ENCODE measurements at regions not wholly inside any gene's neighbourhood (a gene's known extent, or its start where the extent isn't known, plus 50 kb on each side); places are given as distances from the start of the nearest gene placed in this dataset.
"Not testable (repeated sequence)": the region's sequence is repeated elsewhere in the genome, so short reads cannot be mapped to it uniquely, and the experiment has no call there.

DNA sequence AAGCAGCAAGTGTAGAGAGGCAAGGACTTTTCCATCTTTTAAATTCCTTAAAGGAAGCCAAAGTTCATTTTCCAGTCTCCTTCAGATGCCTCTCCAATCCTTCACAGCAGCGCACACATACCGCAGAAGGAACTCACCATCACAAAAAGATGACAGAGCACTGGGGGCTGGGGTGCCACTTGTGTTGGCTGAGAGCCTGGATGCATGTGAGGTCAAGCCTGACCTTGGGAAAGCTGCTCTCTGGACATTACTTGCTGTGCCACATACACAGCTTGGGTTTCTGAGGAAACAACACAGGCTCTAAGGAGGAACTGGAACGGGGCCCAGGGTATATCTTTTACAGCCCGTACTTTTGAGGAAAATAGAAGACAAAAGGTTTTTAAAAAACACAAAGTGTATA is 364.3 kb upstream of the MEX3C start:
- Histone ChIP-seq H3K27me3 (no peaks in the 10 kb centered on the region), H3K36me3 (no peaks in the 10 kb centered on the region), H3K9me3 (no peaks in the 10 kb centered on the region), H3K4me3 (no peak overlapping the region), H3K27ac (no peak overlapping the region), H3K4me1 (no peaks in the 10 kb centered on the region)
- no peak for DNase-seq
- TF ChIP-seq, protein P1, sequence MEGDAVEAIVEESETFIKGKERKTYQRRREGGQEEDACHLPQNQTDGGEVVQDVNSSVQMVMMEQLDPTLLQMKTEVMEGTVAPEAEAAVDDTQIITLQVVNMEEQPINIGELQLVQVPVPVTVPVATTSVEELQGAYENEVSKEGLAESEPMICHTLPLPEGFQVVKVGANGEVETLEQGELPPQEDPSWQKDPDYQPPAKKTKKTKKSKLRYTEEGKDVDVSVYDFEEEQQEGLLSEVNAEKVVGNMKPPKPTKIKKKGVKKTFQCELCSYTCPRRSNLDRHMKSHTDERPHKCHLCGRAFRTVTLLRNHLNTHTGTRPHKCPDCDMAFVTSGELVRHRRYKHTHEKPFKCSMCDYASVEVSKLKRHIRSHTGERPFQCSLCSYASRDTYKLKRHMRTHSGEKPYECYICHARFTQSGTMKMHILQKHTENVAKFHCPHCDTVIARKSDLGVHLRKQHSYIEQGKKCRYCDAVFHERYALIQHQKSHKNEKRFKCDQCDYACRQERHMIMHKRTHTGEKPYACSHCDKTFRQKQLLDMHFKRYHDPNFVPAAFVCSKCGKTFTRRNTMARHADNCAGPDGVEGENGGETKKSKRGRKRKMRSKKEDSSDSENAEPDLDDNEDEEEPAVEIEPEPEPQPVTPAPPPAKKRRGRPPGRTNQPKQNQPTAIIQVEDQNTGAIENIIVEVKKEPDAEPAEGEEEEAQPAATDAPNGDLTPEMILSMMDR (IDR thresholded peaks at IDR 0.05) = no peak
- TF ChIP-seq POLR2A (IDR thresholded peaks at IDR 0.05) = no peak

GRCh38 chr18:51562866-51563265 is 365.4 kb upstream of the MEX3C start:
- Histone ChIP-seq H3K27ac (no peak overlapping the region), H3K36me3 (no peaks in the 10 kb centered on the region), H3K9me3 (no peaks in the 10 kb centered on the region), H3K27me3 (no peaks in the 10 kb centered on the region), H3K4me1 (no peaks in the 10 kb centered on the region), H3K4me3 (no peak overlapping the region)
- DNase-seq = no peak
- TF ChIP-seq POLR2A (IDR thresholded peaks at IDR 0.05) = no peak
- TF ChIP-seq, protein P1 (IDR thresholded peaks at IDR 0.05) = no peak

- H3K9me3 ChIP-seq = no peaks in the 10 kb centered on the region
- TF ChIP-seq, protein P1 (IDR thresholded peaks at IDR 0.05) = no peak
- no peak for TF ChIP-seq POLR2A (IDR thresholded peaks at IDR 0.05)
- no peak overlapping the region for H3K27ac ChIP-seq
- H3K4me1 ChIP-seq = no peaks in the 10 kb centered on the region
- H3K4me3 ChIP-seq = no peak overlapping the region
- DNase-seq = no peak
- H3K36me3 ChIP-seq = no peaks in the 10 kb centered on the region
- H3K27me3 ChIP-seq = no peaks in the 10 kb centered on the region
Observed at GRCh38 chr18:51563396-51563795, 365.9 kb upstream of the MEX3C start.

GRCh38 chr18:51568151-51568550 is 370.7 kb upstream of the MEX3C start:
- TF ChIP-seq, protein P1 (IDR thresholded peaks at IDR 0.05) = no peak
- TF ChIP-seq POLR2A (IDR thresholded peaks at IDR 0.05) = no peak
- Histone ChIP-seq H3K36me3 (no peaks in the 10 kb centered on the region), H3K27ac (no peak overlapping the region)

GRCh38 chr18:51569153-51569552 is 371.7 kb upstream of the MEX3C start:
- no peaks in the 10 kb centered on the region for H3K36me3 ChIP-seq
- DNase-seq = no peak
- no peak overlapping the region for H3K27ac ChIP-seq
- TF ChIP-seq POLR2A (IDR thresholded peaks at IDR 0.05) = no peak
- TF ChIP-seq, protein P1 (IDR thresholded peaks at IDR 0.05) = no peak
- no peaks in the 10 kb centered on the region for H3K4me1 ChIP-seq
- no peaks in the 10 kb centered on the region for H3K9me3 ChIP-seq
- H3K4me3 ChIP-seq = no peak overlapping the region
- H3K27me3 ChIP-seq = no peaks in the 10 kb centered on the region

More at GRCh38 chr18:51568151-51568550, 370.7 kb upstream of the MEX3C start:
- no peak overlapping the region for H3K4me3 ChIP-seq
- no peaks in the 10 kb centered on the region for H3K9me3 ChIP-seq
- H3K27me3 ChIP-seq = no peaks in the 10 kb centered on the region
- no peak for DNase-seq
- H3K4me1 ChIP-seq = no peaks in the 10 kb centered on the region

DNA sequence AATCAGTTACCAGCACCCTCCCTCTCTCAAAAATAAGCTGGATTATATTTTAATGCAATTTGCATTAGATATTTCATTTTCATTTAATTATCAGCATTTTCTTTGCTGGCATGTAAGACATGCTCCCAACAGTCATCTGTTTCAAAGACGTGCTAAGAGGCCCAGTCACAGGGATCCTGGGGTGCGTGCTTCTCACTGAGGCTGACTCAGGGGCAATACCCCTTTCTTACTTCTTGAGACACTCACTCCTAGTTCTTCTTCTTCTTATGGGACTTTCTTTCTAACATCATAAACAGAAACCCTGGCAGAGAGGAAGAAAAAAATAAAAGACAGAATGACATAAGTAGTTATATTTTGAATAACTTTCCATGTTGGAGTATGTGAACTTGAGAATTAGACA is 372.1 kb upstream of the MEX3C start:
- no peak for DNase-seq
- Histone ChIP-seq H3K4me1 (no peaks in the 10 kb centered on the region), H3K4me3 (no peak overlapping the region), H3K27ac (no peak overlapping the region), H3K36me3 (no peaks in the 10 kb centered on the region), H3K27me3 (no peaks in the 10 kb centered on the region), H3K9me3 (no peaks in the 10 kb centered on the region)
- no peak for TF ChIP-seq POLR2A (IDR thresholded peaks at IDR 0.05)
- TF ChIP-seq, protein P1 (IDR thresholded peaks at IDR 0.05) = no peak

DNA sequence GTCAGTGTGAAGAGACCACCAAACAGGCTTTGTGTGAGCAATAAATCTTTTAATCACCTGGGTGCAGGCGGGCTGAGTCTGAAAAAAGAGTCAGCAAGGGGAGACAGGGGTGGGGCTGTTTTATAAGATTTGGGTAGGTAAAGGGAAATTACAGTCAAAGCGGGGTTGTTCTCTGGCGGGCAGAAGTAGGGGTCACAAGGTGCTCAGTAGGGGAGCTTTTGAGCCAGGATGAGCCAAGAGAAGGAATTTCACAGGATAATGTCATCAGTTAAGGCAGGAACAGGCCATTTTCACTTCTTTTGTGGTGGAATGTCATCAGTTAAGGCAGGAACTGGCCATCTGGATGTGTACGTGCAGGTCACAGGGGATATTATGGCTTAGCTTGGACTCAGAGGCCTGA is 372.6 kb upstream of the MEX3C start:
- not testable (repeated sequence) for DNase-seq, H3K27ac ChIP-seq, H3K9me3 ChIP-seq, H3K27me3 ChIP-seq, H3K4me1 ChIP-seq, H3K4me3 ChIP-seq, H3K36me3 ChIP-seq

GRCh38 chr18:51573886-51574285 is 376.4 kb upstream of the MEX3C start:
- H3K9me3 ChIP-seq, H3K36me3 ChIP-seq, H3K27ac ChIP-seq: not testable (repeated sequence)

More at GRCh38 chr18:51573886-51574285, 376.4 kb upstream of the MEX3C start:
- H3K4me1 ChIP-seq, H3K4me3 ChIP-seq, DNase-seq, H3K27me3 ChIP-seq: not testable (repeated sequence)
